ENCODE measurements at regions not wholly inside any gene's neighbourhood (a gene's known extent, or its start where the extent isn't known, plus 50 kb on each side); places are given as distances from the start of the nearest gene placed in this dataset.
"Not testable (repeated sequence)": the region's sequence is repeated elsewhere in the genome, so short reads cannot be mapped to it uniquely, and the experiment has no call there.

DNA sequence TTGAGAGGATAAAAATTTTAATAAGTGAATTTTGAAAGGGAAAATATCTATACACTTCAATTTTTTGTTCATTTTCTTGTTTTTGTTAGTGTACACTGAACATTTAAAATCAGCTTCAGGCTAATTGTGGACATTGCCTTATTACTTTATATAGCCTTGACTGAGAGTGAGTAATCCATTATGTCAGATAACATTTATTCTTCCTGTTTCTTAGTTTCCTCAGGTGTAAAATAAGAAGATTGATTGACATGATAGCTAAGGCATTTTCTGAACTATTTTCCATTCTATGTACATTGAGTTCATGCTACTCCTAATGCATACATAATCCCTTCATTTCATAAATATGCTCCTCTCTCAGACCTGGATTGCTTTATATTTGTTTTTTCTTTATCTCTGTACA lies 607.3 kb upstream of the AADAT start:
- H3K27ac ChIP-seq (ENCODE audit: low read length), result no peak overlapping the region
- H3K9me3 ChIP-seq (ENCODE audit: control insufficient read depth in 1 of 2, low read length in 2 of 2), result no peaks in the 10 kb centered on the region
- no peak overlapping the region for H3K4me3 ChIP-seq (ENCODE audit: low read depth in 1 of 2, low read length in 2 of 2)
- no peaks in the 10 kb centered on the region for H3K36me3 ChIP-seq (ENCODE audit: control insufficient read depth in 1 of 2, insufficient read depth in 2 of 2, low read length in 2 of 2)
- no peaks in the 10 kb centered on the region for H3K27me3 ChIP-seq (ENCODE audit: low read depth, low read length)
- no peaks in the 10 kb centered on the region for H3K4me1 ChIP-seq (ENCODE audit: control insufficient read depth in 1 of 2, insufficient read depth in 2 of 2, low read length in 2 of 2)

DNA sequence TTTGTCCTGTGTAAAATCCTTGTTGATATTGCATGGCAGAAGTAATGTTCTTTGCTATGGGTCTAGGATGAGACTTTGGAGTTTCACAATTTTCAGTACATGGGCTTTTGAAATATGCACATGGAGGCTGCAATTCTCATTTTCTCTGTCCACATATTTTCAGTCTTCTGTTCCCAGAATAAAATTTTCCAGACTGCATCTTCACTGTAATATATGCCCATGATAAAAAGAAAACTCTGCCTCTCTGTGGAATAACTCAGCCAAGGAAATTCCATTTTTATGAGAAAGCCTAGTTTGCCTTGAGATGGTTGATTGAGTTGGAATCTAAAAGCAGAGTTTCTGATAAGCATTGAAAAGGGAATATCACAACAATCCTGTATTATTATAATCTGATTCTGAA lies 601.4 kb upstream of the AADAT start:
- H3K36me3 ChIP-seq (ENCODE audit: control insufficient read depth in 1 of 2, insufficient read depth in 2 of 2, low read length in 2 of 2), result no peaks in the 10 kb centered on the region
- H3K4me3 ChIP-seq (ENCODE audit: low read depth in 1 of 2, low read length in 2 of 2), result no peak overlapping the region
- no peaks in the 10 kb centered on the region for H3K4me1 ChIP-seq (ENCODE audit: control insufficient read depth in 1 of 2, insufficient read depth in 2 of 2, low read length in 2 of 2)
- no peaks in the 10 kb centered on the region for H3K27me3 ChIP-seq (ENCODE audit: low read depth, low read length)
- no peak overlapping the region for H3K27ac ChIP-seq (ENCODE audit: low read length)
- no peaks in the 10 kb centered on the region for H3K9me3 ChIP-seq (ENCODE audit: control insufficient read depth in 1 of 2, low read length in 2 of 2)

DNA sequence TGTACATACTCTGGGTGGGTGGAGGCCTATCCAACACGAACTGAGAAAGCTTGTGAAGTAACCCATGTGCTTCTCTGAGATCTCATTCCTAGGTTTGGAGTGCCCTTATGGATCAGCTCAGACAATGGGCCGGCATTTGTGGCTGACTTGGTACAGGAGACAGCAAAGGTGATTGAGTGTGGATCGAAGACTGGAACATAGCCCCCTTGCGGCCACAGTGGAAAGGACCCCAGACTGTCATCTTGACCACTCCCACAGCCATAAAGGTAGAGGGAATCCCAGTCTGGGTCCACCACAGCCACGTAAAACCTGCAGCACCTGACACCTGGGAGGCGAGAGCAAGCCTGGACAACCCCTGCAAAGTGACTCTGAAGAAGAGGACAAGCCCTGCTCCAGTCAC lies 598.0 kb upstream of the AADAT start:
- Histone ChIP-seq H3K4me1 (ENCODE audit: control insufficient read depth in 1 of 2, insufficient read depth in 2 of 2, low read length in 2 of 2) (no peaks in the 10 kb centered on the region), H3K27ac (ENCODE audit: low read length) (no peak overlapping the region), H3K27me3 (ENCODE audit: low read depth, low read length) (no peaks in the 10 kb centered on the region), H3K36me3 (ENCODE audit: control insufficient read depth in 1 of 2, insufficient read depth in 2 of 2, low read length in 2 of 2) (no peaks in the 10 kb centered on the region), H3K4me3 (ENCODE audit: low read depth in 1 of 2, low read length in 2 of 2) (no peak overlapping the region), H3K9me3 (ENCODE audit: control insufficient read depth in 1 of 2, low read length in 2 of 2) (no peaks in the 10 kb centered on the region)

DNA sequence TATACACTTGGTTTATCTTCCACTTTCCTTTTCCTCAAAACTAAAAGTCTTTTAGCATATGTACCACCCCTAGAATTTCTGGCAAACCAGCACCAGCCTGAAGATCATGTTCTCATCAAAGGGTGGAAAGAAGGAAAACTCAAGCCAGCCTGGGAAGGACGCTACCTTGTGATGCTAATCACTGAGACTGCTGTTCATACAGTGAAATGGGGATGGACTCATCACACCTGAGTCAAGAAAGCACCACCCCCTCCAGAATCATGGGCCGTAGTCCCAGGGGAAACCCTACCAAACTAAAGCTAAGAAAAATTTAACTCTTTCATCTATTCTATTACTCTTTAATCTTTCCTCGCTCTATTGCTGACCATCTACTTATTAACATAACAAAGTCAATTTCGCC lies 595.9 kb upstream of the AADAT start:
- H3K4me1 ChIP-seq (ENCODE audit: control insufficient read depth in 1 of 2, insufficient read depth in 2 of 2, low read length in 2 of 2); H3K4me3 ChIP-seq (ENCODE audit: low read depth in 1 of 2, low read length in 2 of 2); H3K9me3 ChIP-seq (ENCODE audit: control insufficient read depth in 1 of 2, low read length in 2 of 2); H3K27me3 ChIP-seq (ENCODE audit: low read depth, low read length); H3K36me3 ChIP-seq (ENCODE audit: control insufficient read depth in 1 of 2, insufficient read depth in 2 of 2, low read length in 2 of 2); H3K27ac ChIP-seq (ENCODE audit: low read length): not testable (repeated sequence)

DNA sequence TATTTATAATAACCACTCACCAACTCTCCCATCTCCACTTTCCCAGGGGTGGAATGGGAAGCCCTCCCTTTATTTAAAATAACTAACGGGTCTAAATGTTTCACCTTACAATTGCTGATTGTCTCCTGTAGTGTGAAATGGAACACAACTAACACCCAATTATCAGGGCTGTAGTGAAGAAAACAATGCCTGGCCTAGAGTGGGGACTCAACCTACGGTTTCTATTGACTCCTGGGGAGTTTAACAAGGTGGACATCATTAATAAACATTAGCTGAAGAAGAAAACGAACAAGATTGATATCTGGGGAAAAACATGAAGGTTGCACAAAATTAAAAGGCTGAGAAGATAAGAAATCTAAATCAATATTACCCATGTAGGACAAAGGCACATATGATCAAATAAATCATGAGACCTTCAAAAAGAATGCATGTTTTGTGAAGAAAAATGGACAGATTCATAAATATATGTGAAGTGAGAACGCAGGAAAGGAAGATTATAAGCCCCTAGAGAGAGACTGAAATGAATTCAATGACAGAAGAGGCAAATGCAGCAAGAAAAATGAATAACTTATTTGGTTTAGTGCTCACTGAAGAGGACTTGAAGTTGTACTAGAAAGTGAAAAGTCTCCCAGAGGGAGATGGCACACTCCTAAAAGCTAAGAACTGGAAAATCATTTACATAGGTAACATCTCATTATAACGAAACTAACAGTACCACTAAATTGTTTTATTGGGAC lies 593.0 kb upstream of the AADAT start:
- Histone ChIP-seq H3K4me1 (ENCODE audit: control insufficient read depth in 1 of 2, insufficient read depth in 2 of 2, low read length in 2 of 2) (no peaks in the 10 kb centered on the region), H3K36me3 (ENCODE audit: control insufficient read depth in 1 of 2, insufficient read depth in 2 of 2, low read length in 2 of 2) (no peaks in the 10 kb centered on the region), H3K9me3 (ENCODE audit: control insufficient read depth in 1 of 2, low read length in 2 of 2) (no peaks in the 10 kb centered on the region), H3K27me3 (ENCODE audit: low read depth, low read length) (no peaks in the 10 kb centered on the region), H3K27ac (ENCODE audit: low read length) (no peak overlapping the region), H3K4me3 (ENCODE audit: low read depth in 1 of 2, low read length in 2 of 2) (no peak overlapping the region)

DNA sequence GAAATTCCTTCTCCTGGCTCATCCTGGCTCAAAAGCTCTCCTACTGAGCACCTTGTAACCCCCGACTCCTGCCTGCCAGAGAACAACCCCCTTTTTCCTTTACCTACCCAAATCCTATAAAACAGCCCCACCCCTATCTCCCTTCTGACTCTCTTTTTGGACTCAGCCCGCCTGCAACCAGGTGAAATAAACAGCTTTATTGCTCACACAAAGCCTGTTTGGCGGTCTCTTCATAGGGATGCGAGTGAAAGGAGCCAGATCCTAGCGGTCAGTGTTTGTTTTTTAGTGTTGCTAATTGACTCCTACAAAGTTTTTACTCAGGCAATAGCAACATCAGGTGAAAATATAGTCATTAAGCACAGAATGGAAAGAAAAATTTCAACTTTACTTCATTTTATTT lies 592.3 kb upstream of the AADAT start:
- not testable (repeated sequence) for H3K4me1 ChIP-seq (ENCODE audit: control insufficient read depth in 1 of 2, insufficient read depth in 2 of 2, low read length in 2 of 2); H3K4me3 ChIP-seq (ENCODE audit: low read depth in 1 of 2, low read length in 2 of 2); H3K9me3 ChIP-seq (ENCODE audit: control insufficient read depth in 1 of 2, low read length in 2 of 2); H3K27ac ChIP-seq (ENCODE audit: low read length); H3K36me3 ChIP-seq (ENCODE audit: control insufficient read depth in 1 of 2, insufficient read depth in 2 of 2, low read length in 2 of 2); H3K27me3 ChIP-seq (ENCODE audit: low read depth, low read length)

DNA sequence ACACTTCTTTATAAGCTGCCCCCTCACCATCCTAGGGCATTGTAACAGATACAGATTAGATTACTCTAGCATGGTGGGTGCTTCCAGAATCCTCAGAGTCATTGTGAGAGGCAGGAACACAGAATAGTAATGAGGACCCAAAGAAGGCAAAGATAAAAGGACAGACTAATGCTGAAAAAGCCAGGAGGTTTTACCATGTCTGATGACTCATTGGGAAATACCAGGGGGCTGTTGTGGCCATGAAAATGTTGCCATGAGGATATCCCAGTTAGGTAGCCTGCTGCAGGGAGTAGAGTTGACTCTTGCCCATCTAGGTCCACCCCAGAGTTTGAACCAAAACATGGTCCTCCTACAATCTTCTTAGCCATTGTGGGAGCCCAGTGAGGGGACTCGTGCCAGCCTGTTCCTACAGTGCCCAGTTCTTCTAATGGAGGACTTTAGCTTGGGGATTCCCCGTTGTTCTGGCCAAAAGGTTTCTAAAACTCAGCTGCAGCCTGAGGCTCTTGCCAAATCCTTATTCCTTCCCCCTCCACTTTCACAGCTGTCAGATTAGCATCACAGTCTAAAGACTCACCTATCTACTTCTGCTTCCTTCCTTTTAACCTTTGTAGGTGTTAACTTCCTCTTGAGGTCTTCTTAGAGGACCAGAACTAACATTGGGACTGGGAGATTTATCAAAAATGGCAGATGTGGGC lies 586.0 kb upstream of the AADAT start:
- H3K27ac ChIP-seq (ENCODE audit: low read length), result no peak overlapping the region
- no peaks in the 10 kb centered on the region for H3K9me3 ChIP-seq (ENCODE audit: control insufficient read depth in 1 of 2, low read length in 2 of 2)
- H3K4me1 ChIP-seq (ENCODE audit: control insufficient read depth in 1 of 2, insufficient read depth in 2 of 2, low read length in 2 of 2), result no peaks in the 10 kb centered on the region
- no peaks in the 10 kb centered on the region for H3K27me3 ChIP-seq (ENCODE audit: low read depth, low read length)
- H3K36me3 ChIP-seq (ENCODE audit: control insufficient read depth in 1 of 2, insufficient read depth in 2 of 2, low read length in 2 of 2), result no peaks in the 10 kb centered on the region
- no peak overlapping the region for H3K4me3 ChIP-seq (ENCODE audit: low read depth in 1 of 2, low read length in 2 of 2)

- Histone ChIP-seq H3K27me3 (ENCODE audit: low read depth, low read length) (no peaks in the 10 kb centered on the region), H3K27ac (ENCODE audit: low read length) (no peak overlapping the region), H3K9me3 (ENCODE audit: control insufficient read depth in 1 of 2, low read length in 2 of 2) (no peaks in the 10 kb centered on the region), H3K4me1 (ENCODE audit: control insufficient read depth in 1 of 2, insufficient read depth in 2 of 2, low read length in 2 of 2) (no peaks in the 10 kb centered on the region), H3K36me3 (ENCODE audit: control insufficient read depth in 1 of 2, insufficient read depth in 2 of 2, low read length in 2 of 2) (no peaks in the 10 kb centered on the region), H3K4me3 (ENCODE audit: low read depth in 1 of 2, low read length in 2 of 2) (no peak overlapping the region)
Observed at GRCh38 chr4:170674176-170674575, 584.4 kb upstream of the AADAT start.

GRCh38 chr4:170672381-170672965 lies 582.7 kb upstream of the AADAT start:
- Histone ChIP-seq H3K27ac (ENCODE audit: low read length) (no peak overlapping the region), H3K27me3 (ENCODE audit: low read depth, low read length) (no peaks in the 10 kb centered on the region), H3K36me3 (ENCODE audit: control insufficient read depth in 1 of 2, insufficient read depth in 2 of 2, low read length in 2 of 2) (no peaks in the 10 kb centered on the region)

DNA sequence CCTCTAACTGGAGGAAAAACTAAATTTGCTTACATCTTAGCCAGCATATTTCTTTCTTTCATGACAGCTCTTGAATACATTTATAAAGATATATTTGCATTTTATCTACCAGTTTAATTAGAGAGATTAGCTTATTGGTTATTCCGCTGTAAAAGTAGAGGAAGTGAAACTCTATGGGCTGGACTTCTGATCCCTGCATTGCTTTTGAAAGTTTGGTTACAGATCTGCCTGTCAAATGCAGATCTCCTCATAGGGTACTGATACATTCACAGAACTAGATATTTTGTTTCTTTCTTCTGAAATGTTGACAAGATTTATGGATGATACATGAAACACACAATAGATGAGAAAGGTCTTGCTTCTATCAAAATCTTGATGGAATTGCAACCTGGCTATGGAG lies 581.4 kb upstream of the AADAT start:
- H3K4me3 ChIP-seq (ENCODE audit: low read depth in 1 of 2, low read length in 2 of 2), result no peak overlapping the region
- H3K4me1 ChIP-seq (ENCODE audit: control insufficient read depth in 1 of 2, insufficient read depth in 2 of 2, low read length in 2 of 2), result no peaks in the 10 kb centered on the region
- no peaks in the 10 kb centered on the region for H3K9me3 ChIP-seq (ENCODE audit: control insufficient read depth in 1 of 2, low read length in 2 of 2)
- no peaks in the 10 kb centered on the region for H3K36me3 ChIP-seq (ENCODE audit: control insufficient read depth in 1 of 2, insufficient read depth in 2 of 2, low read length in 2 of 2)
- H3K27ac ChIP-seq (ENCODE audit: low read length), result no peak overlapping the region
- H3K27me3 ChIP-seq (ENCODE audit: low read depth, low read length), result no peaks in the 10 kb centered on the region

More at GRCh38 chr4:170672381-170672965, 582.7 kb upstream of the AADAT start:
- Histone ChIP-seq H3K9me3 (ENCODE audit: control insufficient read depth in 1 of 2, low read length in 2 of 2) (no peaks in the 10 kb centered on the region), H3K4me3 (ENCODE audit: low read depth in 1 of 2, low read length in 2 of 2) (no peak overlapping the region), H3K4me1 (ENCODE audit: control insufficient read depth in 1 of 2, insufficient read depth in 2 of 2, low read length in 2 of 2) (no peaks in the 10 kb centered on the region)

DNA sequence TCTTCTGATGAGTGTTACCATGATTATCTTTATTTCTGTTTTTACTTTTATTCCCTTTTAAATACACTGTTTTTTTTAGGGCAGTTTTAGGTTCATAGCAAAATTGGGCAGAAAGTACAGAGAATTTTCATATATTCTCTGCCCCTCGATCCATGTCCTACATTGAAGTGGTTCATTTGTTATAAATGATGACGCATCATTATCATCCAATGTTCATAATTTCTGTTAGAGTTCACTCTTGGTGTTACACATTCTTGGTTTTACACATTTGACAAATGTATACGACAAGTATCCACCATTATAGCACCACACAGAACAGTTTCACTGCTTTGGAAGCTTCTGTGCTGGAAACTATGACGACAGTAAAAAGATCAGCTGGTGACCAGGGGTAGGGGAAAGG lies 578.1 kb upstream of the AADAT start:
- Histone ChIP-seq H3K4me3 (ENCODE audit: low read depth in 1 of 2, low read length in 2 of 2) (no peak overlapping the region), H3K36me3 (ENCODE audit: control insufficient read depth in 1 of 2, insufficient read depth in 2 of 2, low read length in 2 of 2) (no peaks in the 10 kb centered on the region), H3K27ac (ENCODE audit: low read length) (no peak overlapping the region), H3K4me1 (ENCODE audit: control insufficient read depth in 1 of 2, insufficient read depth in 2 of 2, low read length in 2 of 2) (no peaks in the 10 kb centered on the region), H3K9me3 (ENCODE audit: control insufficient read depth in 1 of 2, low read length in 2 of 2) (no peaks in the 10 kb centered on the region), H3K27me3 (ENCODE audit: low read depth, low read length) (no peaks in the 10 kb centered on the region)

Measured in muscle layer of duodenum (tissue), 2 donors.